ENCODE measurements at regions not wholly inside any gene's neighbourhood (a gene's known extent, or its start where the extent isn't known, plus 50 kb on each side); places are given as distances from the start of the nearest gene placed in this dataset.
"Not testable (repeated sequence)": the region's sequence is repeated elsewhere in the genome, so short reads cannot be mapped to it uniquely, and the experiment has no call there.

DNA sequence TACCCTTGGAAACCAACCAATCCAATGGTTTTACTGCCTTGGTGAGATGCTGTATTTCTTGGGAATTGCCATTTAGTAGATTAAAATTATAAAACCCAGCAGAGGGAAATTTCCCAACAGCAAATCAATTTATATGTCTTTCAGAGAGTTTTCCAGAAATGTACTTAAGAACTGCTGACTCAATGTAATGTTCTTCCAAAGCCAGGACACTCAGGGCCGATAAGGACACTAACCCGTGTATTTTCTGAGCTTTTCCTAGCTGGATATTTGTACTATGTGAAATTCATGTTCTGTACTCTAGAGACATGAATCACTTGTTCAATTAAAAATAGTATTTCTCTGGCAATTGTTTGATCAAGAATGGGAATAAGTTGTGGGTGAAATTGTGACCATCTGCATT is 121.4 kb downstream of the KCNJ2 start:
- Histone ChIP-seq H3K27me3 (no peaks in the 10 kb centered on the region), H3K4me3 (no peak overlapping the region), H3K9me3 (no peaks in the 10 kb centered on the region), H3K27ac (no peak overlapping the region), H3K4me1 (no peaks in the 10 kb centered on the region), H3K36me3 (no peaks in the 10 kb centered on the region)
- intact Hi-C loops (cut with DNase I), result no loop called here
- TF ChIP-seq CTCF (IDR thresholded peaks at IDR 0.05) (no peak), POLR2AphosphoS5 (IDR thresholded peaks at IDR 0.05; ENCODE audit: insufficient read depth in 1 of 2, low read depth in 1 of 2) (no peak), POLR2A (IDR thresholded peaks at IDR 0.05) (no peak)
- no peak for DNase-seq (ENCODE audit: extremely low spot score in 2 of 2)

- no peak for TF ChIP-seq POLR2A (IDR thresholded peaks at IDR 0.05)
- no peak for TF ChIP-seq POLR2AphosphoS5 (IDR thresholded peaks at IDR 0.05; ENCODE audit: insufficient read depth in 1 of 2, low read depth in 1 of 2)
- TF ChIP-seq CTCF (IDR thresholded peaks at IDR 0.05), result no peak
- H3K36me3 ChIP-seq, result no peaks in the 10 kb centered on the region
- no peak overlapping the region for H3K27ac ChIP-seq
- no peak for DNase-seq (ENCODE audit: extremely low spot score in 2 of 2)
- no peaks in the 10 kb centered on the region for H3K27me3 ChIP-seq
- no peak overlapping the region for H3K4me3 ChIP-seq
- no peaks in the 10 kb centered on the region for H3K9me3 ChIP-seq
- intact Hi-C loops (cut with DNase I), result no loop called here
- H3K4me1 ChIP-seq, result no peaks in the 10 kb centered on the region
These were observed 123.0 kb downstream of the KCNJ2 start for GRCh38 chr17:70292366-70292765.

DNA sequence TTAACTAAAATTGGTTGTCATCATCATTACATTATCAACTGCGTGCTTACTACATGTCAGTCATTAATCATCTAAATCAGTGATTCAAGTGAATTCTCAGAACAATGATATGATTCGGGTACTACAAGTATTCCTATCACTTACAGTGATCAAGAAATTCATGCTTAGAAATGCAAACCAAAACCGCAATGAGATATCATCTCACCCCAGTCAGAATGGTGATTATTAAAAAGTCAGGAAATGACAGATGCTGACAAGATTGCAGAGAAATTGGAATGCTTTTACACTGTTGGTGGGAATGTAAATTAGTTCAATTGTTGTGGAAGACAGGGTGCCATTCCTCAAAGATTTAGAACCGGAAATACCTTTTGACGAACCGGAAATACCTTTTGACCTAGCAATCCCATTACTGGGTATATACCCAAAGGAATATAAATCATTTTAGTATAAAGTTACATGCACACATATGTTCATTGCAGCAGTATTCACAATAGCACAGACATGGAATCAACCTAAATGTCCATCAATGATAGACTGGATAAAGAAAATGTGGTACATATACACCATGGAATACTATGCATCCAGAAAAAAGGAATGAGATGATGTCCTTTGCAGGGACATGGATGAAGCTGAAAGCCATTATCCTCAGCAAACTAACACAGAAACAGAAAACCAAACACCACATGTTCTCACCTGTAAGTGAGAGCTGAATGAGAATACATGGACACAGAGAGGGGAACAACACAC is 124.4 kb downstream of the KCNJ2 start:
- H3K36me3 ChIP-seq; H3K4me3 ChIP-seq; DNase-seq (ENCODE audit: extremely low spot score in 2 of 2); H3K4me1 ChIP-seq; H3K27ac ChIP-seq; H3K9me3 ChIP-seq; H3K27me3 ChIP-seq; intact Hi-C loops (cut with DNase I): not testable (repeated sequence)

- Histone ChIP-seq H3K4me3 (no peak overlapping the region), H3K9me3 (no peaks in the 10 kb centered on the region), H3K36me3 (no peaks in the 10 kb centered on the region), H3K27me3 (no peaks in the 10 kb centered on the region), H3K4me1 (no peaks in the 10 kb centered on the region), H3K27ac (no peak overlapping the region)
- intact Hi-C loops (cut with DNase I), result no loop called here
- TF ChIP-seq CTCF (IDR thresholded peaks at IDR 0.05), result no peak
- no peak for TF ChIP-seq POLR2A (IDR thresholded peaks at IDR 0.05)
- no peak for TF ChIP-seq POLR2AphosphoS5 (IDR thresholded peaks at IDR 0.05; ENCODE audit: insufficient read depth in 1 of 2, low read depth in 1 of 2)
- DNase-seq (ENCODE audit: extremely low spot score in 2 of 2), result no peak
These were observed 126.0 kb downstream of the KCNJ2 start for GRCh38 chr17:70295329-70295728.

- H3K27ac ChIP-seq, result no peak overlapping the region
- intact Hi-C loops (cut with DNase I), result no loop called here
- no peaks in the 10 kb centered on the region for H3K27me3 ChIP-seq
- no peak for TF ChIP-seq CTCF (IDR thresholded peaks at IDR 0.05)
- TF ChIP-seq POLR2A (IDR thresholded peaks at IDR 0.05), result no peak
- TF ChIP-seq POLR2AphosphoS5 (IDR thresholded peaks at IDR 0.05; ENCODE audit: insufficient read depth in 1 of 2, low read depth in 1 of 2), result no peak
- H3K4me1 ChIP-seq, result no peaks in the 10 kb centered on the region
- no peak overlapping the region for H3K4me3 ChIP-seq
- no peaks in the 10 kb centered on the region for H3K9me3 ChIP-seq
- DNase-seq (ENCODE audit: extremely low spot score in 2 of 2), result no peak
- H3K36me3 ChIP-seq, result no peaks in the 10 kb centered on the region
These were observed 126.4 kb downstream of the KCNJ2 start for GRCh38 chr17:70295731-70296130.

Data from vagina (tissue), 2 donors.